HG03103 (cell line): ENCODE measurements at regions not wholly inside any gene's neighbourhood (a gene's known extent, or its start where the extent isn't known, plus 50 kb on each side); places are given as distances from the start of the nearest gene placed in this dataset.

Source experiments
- ATAC-seq: cut with Tn5 transposase; IDR thresholded peaks from one replicate; pipeline ENCODE4 v1.9.1; 2021; ENCODE audit warnings: low read depth; ENCODE audit not compliant: unreplicated experiment

GRCh38 chr7:68433462-68434070 lies 1164.7 kb upstream of the AUTS2 start:
- ATAC-seq = no peak

GRCh38 chr7:68434857-68435256 lies 1163.4 kb upstream of the AUTS2 start:
- ATAC-seq = no peak

GRCh38 chr7:68438016-68438415 lies 1160.3 kb upstream of the AUTS2 start:
- ATAC-seq = no peak

- no peak for ATAC-seq
Measured at GRCh38 chr7:68438811-68439210, 1159.5 kb upstream of the AUTS2 start.

- ATAC-seq = no peak
Measured at GRCh38 chr7:68439897-68440296, 1158.4 kb upstream of the AUTS2 start.

GRCh38 chr7:68440866-68441265 lies 1157.4 kb upstream of the AUTS2 start:
- no peak for ATAC-seq

GRCh38 chr7:68441645-68442044 lies 1156.6 kb upstream of the AUTS2 start:
- ATAC-seq = no peak

GRCh38 chr7:68442931-68443631 lies 1155.2 kb upstream of the AUTS2 start:
- no peak for ATAC-seq

- no peak for ATAC-seq
Measured at GRCh38 chr7:68444042-68444441, 1154.2 kb upstream of the AUTS2 start.

- ATAC-seq = no peak
Measured at GRCh38 chr7:68444956-68445355, 1153.3 kb upstream of the AUTS2 start.

- ATAC-seq = no peak
Measured at GRCh38 chr7:68446183-68446582, 1152.1 kb upstream of the AUTS2 start.

GRCh38 chr7:68449099-68449498 lies 1149.2 kb upstream of the AUTS2 start:
- ATAC-seq = no peak

- ATAC-seq = no peak
Measured at GRCh38 chr7:68449816-68450215, 1148.5 kb upstream of the AUTS2 start.

GRCh38 chr7:68454931-68455330 lies 1143.3 kb upstream of the AUTS2 start:
- ATAC-seq = no peak

- no peak for ATAC-seq
Measured at GRCh38 chr7:68456469-68456868, 1141.8 kb upstream of the AUTS2 start.

- no peak for ATAC-seq
Measured at GRCh38 chr7:68457481-68457880, 1140.8 kb upstream of the AUTS2 start.

GRCh38 chr7:68458010-68458908 lies 1140.0 kb upstream of the AUTS2 start:
- ATAC-seq = no peak

- no peak for ATAC-seq
Measured at GRCh38 chr7:68461430-68461829, 1136.8 kb upstream of the AUTS2 start.

GRCh38 chr7:68470836-68471435 lies 1127.3 kb upstream of the AUTS2 start:
- no peak for ATAC-seq

GRCh38 chr7:68472688-68473087 lies 1125.6 kb upstream of the AUTS2 start:
- no peak for ATAC-seq

- no peak for ATAC-seq
Measured at GRCh38 chr7:68474661-68475216, 1123.5 kb upstream of the AUTS2 start.
